HG02943 (cell line): ENCODE measurements at regions not wholly inside any gene's neighbourhood (a gene's known extent, or its start where the extent isn't known, plus 50 kb on each side); places are given as distances from the start of the nearest gene placed in this dataset.
"Not testable (repeated sequence)": the region's sequence is repeated elsewhere in the genome, so short reads cannot be mapped to it uniquely, and the experiment has no call there.

Experiments
- ATAC-seq: cut with Tn5 transposase; IDR thresholded peaks from one replicate; pipeline ENCODE4 v1.9.1; 2021; ENCODE audit warnings: mild to moderate bottlenecking, low read depth, moderate library complexity; ENCODE audit not compliant: unreplicated experiment

DNA sequence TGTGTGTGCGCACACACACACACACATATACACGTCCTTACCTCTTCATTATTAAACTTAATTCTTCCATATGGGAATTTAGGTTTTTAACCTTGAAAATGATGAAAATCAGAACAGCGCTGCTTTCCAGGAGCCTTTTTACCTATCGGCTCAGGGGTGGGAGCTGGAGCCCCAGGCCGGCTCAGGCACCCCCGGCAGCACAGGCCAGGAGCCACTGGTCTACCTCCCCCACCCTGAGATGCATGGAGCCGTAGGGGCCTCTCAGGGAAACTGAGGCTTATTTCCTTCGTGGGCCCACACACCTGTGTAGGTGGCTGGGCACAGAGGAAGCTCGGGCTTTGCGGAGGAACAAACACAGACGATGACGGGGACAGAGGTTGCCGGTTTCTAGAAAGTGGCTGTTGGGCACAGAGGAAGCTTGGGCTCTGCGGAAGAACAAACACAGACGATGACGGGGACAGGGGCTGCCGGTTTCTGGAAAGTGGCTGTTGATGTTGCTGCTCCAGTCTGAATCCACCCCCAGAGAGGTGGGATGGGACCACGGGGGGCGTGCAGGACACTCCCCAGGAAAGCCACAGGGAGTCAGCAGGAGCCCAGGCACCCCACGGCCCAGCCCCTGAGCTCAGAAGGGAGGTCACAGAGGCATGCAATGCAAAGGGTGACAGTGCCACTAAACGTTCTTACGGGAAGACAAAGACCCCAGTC lies 149.4 kb downstream of the BRD1 start:
- ATAC-seq: no peak

DNA sequence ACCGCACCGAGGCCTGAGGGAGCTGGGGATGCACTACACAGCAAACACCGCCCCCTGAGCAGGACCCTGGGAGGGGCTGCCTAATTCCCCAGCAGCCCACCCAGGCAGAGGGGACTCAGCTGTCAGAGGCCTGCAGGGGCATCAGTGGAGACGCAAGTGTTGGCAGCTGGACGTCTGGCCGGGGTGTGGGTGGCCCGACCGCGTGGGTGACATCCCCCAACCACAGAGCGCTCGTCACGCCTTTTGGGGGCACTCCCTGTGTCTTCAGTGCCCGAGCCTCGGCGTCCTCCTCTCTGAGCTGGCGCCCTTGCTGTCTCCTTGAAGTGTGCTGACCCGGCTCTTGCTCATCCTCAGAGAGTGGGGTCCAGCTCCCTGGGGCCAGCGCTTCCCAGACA lies 150.2 kb downstream of the BRD1 start:
- no peak for ATAC-seq

DNA sequence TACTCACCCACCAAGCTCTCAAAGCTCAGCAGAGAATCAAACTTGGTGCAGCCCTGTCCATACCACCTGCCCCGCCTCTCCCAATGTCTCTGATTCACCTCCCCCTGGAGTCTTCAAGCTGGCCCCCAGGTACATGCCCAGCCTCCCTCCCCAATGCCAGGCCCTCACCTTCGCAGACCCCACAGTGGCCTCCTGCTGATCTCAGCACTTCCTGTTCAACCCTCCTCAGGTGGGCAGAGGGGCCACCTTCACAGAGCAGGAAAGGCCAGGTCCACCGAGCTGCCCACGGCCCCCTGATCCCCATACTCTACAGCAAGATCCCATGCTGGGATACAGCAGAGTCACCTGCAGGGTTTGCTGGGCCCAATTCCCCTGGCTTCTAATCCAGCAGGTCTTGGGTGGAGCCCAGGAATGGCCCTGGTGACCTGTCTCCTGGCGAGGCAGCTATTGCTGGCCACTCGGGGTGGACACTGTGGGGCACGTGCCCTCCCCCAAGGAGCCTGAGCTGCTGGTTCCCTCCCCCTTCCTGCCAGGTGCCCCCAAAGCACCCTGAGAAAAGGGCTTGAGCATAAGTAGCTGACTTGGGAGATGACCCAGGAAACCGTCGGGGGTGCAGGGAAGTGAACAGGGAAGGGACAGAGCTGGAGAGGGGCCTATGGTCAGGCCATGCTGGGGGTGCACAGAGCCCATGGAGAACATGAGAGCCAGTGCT lies 150.7 kb downstream of the BRD1 start:
- no peak for ATAC-seq

GRCh38 chr22:49676230-49676629 lies 151.4 kb downstream of the BRD1 start:
- no peak for ATAC-seq

DNA sequence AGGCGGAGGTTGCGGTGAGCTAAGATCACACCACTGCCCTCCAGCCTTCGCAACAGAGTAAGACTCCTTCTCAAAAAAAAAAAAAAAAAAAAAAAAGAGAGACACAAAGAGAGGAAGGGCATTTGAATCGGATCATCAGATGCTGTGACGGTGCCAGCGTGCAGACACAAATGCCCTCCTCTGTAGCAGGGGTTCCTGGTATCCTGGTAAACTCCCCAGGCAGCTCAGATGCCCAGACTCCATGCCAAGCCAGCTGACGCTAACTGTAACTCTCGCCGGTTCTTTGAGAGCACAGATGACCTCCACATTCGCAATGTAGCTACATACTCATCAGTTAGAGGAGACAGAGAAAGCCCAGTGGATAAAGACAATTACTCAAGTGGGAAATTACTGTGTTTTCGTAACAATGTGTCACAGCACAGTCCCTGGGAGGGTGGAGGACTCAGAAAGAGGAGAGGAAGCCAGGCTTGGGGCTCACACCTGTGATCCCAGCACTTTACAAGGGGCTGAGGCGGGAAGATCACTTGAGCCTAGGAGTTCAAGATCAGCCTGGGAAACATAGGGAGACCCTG lies 153.1 kb downstream of the BRD1 start:
- ATAC-seq: no peak

DNA sequence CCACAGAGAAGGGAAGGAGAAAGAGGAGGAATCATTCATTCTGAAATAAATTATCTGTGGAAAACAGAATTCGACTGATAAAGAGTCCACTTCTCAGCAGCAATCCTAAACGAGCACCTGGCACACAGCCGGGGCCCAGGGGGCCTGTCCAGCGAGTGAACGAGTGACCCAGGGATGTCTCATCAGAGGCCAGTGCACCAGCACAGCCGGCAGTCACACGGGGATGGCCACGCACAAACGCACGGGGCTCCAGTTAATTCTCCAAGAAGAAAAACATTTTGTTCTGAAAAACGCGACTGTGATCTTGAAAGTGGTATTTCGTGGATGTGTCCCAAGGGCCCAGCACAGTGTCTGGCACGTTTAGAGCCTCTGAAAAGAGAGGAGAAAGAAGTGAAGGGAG lies 154.6 kb downstream of the BRD1 start:
- ATAC-seq: no peak

DNA sequence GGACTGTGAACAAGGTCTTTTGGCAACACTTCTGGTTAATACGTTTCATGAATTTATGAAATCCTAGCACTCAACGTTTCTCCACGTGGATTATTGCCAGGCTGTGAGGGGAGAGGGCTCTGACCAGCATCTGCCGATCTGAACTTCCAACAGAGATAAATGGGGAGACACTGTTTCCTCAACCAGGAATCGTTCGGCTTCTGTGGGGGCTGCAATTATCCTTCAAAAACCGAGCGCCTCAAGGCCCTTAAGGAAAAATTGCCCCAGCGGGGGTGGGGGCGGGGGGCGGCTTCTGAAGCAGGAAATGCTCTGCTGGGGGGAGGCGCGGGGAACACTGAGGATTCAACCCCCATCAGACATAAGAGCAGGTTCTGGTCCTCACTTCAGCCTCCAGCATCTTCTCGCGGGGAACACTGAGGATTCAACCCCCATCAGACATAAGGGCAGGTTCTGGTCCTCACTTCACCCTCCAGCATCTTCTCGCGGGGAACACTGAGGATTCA lies 155.6 kb downstream of the BRD1 start:
- no peak for ATAC-seq

GRCh38 chr22:49671331-49672013 lies 156.2 kb downstream of the BRD1 start:
- no peak for ATAC-seq

GRCh38 chr22:49670456-49671330 lies 157.0 kb downstream of the BRD1 start:
- no peak for ATAC-seq

GRCh38 chr22:49669969-49670455 lies 157.7 kb downstream of the BRD1 start:
- not testable (repeated sequence) for ATAC-seq

- not testable (repeated sequence) for ATAC-seq
Observed at GRCh38 chr22:49669427-49669968, 158.2 kb downstream of the BRD1 start.

DNA sequence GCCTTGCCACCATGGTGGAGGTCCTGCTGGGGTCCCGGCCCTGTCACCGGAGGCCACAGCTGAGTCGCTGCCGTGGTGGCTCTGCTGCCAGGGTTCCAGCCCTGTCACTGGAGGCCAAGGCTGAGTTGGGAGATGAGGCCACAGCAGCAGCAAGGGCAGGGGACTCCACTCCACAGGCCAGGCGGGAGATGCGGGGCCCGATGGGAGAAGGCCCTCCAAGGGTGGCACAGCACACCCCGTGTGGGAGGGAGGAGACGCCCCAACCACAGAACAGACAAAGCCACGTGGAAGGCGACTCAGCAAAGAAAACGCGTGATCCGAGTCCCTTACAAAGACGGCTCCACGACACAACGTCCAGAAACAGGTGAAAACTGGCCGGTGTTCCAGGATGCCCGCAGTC lies 159.3 kb downstream of the BRD1 start:
- ATAC-seq: no peak

- no peak for ATAC-seq
Observed at GRCh38 chr22:49667236-49667635, 160.4 kb downstream of the BRD1 start.

DNA sequence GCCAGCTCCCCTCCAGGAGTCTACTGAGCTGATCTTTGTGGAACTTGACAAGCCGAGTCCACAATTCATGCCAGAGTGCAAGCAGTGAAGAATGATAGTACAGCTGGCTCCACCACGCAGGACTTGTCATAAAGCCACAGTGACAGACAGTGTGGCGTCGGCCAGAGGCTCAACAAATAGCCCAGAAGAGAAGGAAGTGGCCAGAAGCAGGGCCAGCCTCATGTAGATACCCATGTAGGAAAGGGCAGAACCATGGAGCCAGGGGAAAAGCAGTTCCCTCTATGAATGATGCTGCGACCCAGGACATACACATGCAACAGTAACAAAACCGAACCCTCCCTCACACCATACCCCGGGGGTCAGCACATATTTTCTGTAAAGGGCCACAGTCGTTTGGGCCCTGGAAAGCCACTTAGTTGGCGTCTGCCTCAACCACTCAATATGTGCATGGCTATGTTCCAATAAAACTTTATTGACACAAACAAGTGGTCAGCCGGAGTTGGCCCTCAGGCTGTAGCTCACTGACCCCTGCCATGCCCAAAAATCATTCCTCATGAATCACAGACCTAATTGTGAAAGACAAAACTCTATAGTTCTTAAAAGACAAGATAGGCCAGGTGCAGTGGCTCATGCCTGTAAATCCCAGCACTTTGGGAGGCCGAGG lies 161.4 kb downstream of the BRD1 start:
- ATAC-seq: no peak

- no peak for ATAC-seq
Observed at GRCh38 chr22:49664891-49665290, 162.8 kb downstream of the BRD1 start.

- no peak for ATAC-seq
Observed at GRCh38 chr22:49664371-49664881, 163.2 kb downstream of the BRD1 start.

DNA sequence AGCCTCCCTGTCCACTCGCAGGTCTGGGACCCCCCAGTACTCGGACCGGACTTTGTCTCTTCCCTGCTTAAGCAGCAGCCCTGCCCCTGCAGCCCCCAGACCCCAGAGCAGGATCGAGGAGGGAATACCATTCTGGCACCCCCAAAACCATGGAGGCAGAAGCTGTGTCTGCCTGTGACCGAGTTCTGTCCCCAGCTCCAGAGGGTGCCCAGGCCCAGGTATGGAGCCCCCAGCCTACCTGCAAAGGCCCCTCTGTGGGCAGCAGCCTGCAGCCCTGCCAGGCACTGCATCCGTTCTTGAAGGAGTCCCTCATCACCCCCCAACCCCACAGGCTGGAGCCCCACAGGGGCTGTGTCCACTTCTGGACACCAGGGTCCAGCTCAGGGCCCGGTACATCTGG lies 163.8 kb downstream of the BRD1 start:
- no peak for ATAC-seq

GRCh38 chr22:49663311-49663711 lies 164.4 kb downstream of the BRD1 start:
- ATAC-seq: no peak

DNA sequence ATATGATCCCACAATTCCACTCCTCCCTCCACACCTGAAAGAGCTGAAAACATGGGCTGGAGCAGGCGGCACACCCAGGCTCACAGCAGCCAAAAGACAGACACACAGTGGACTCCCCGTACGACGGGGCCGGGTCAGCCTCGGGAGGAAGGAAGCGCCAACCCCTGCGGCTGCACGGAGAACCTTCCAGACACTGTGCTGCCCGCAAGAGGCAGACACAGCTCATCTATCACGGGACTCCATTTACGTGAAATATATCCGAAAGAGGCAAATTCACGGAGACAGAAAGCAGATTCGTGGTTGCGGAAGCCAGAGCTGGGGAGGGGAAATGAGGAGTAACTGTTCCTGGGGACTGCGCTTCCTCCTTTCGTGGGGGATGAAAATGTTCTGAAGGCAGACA lies 165.0 kb downstream of the BRD1 start:
- ATAC-seq: no peak
